RPMI7951 (cell line): ENCODE measurements at regions not wholly inside any gene's neighbourhood (a gene's known extent, or its start where the extent isn't known, plus 50 kb on each side); places are given as distances from the start of the nearest gene placed in this dataset.
"Not testable (repeated sequence)": the region's sequence is repeated elsewhere in the genome, so short reads cannot be mapped to it uniquely, and the experiment has no call there.

Source experiments
- DNase-seq: peaks from one replicate; pipeline ENCODE4 v3.0.0-alpha.2; 2012; ENCODE audit warnings: low read depth

DNA sequence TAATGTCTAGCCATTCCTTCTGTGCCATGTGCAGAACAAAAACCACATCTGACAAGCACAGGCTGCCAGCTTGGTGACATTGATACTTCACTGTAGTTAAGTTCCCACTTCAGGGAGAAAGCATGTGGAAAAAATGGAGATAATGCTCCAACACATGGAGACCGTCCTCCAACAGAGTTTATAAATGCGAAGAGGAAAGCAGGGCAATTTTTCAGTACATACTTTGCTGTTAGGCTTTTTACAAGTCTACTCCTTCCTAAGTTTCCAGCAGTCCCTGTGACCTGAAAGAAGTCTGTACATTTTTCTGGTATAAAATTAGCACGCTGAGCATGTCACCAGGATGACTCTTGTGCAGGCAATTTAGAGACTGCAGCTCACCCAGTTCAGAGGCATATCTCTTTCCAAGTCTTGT lies 766.9 kb upstream of the IGFBP7 start:
- no peak for DNase-seq

GRCh38 chr4:57875829-57876392 lies 765.7 kb upstream of the IGFBP7 start:
- DNase-seq, result no peak

DNA sequence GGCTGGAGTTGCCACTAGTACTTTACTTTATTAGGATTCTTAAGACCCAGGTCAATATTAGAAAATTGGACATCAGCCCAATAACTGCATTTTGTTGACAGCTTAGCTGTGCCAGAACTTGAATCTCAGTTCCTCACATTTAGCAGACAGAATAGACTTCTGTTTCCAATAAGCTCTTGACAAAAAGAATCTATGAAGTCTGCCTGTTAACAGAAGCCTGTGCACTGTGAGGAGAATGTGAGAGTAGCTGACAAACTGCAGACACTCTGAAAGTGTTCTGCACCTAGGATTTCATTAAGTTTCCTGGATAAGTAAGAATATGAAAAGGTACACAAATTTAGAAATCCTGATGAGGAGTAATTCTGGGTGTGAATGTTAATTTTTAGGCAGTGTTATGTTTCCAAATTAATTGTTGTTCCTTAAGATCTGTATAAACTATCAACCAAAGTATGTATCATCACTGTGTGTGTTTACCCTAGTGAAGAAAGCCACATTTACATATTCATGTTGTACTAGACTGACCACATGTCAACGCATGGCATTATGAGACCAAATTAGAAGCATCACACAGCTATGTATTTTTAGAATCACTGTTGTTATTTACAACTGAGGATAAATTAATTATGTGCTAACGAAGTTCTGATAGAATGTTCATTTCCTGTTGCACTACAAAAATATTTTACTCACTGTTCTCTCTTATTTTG lies 756.4 kb upstream of the IGFBP7 start:
- DNase-seq, result no peak

- no peak for DNase-seq
Measured at GRCh38 chr4:57865264-57865663, 755.1 kb upstream of the IGFBP7 start.

DNA sequence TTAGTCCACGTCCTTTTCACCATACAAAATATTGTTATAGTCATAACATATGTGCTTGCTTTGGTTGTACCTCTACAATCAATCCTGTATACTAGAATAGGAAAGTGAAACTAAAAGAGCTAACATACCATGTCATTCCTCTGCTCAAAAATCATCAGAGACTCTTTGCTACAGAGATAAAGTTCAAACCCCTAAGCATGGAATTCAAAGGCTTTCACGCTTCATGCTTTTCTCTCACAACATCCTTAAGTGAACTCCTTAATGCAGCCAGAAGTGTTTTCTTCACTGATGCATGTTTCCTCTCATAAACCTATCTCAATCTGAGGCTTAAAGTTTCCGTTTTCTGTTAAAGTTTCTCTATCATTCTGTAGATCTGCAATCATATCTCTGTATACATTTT lies 744.6 kb upstream of the IGFBP7 start:
- DNase-seq, result no peak

- DNase-seq, result no peak
Measured at GRCh38 chr4:57850141-57850540, 740.0 kb upstream of the IGFBP7 start.

DNA sequence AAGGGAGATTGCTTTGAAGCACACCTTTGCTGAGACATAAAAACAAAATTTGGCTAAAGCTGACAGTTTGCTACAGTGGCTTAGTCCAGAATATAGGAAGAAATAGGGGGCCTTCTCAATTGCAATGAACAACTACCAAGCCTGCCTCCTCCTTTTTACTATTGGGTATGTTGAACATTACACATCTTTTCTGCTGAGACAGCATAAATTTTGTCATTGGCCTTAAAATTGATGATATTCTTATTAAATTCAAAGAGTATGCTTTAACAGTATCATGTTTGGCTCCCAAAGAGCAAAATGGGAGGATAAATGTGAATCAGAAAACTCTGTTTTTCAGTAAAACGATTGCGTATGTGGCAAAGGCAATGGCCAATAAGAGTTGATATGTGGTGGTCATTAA lies 721.9 kb upstream of the IGFBP7 start:
- no peak for DNase-seq

DNA sequence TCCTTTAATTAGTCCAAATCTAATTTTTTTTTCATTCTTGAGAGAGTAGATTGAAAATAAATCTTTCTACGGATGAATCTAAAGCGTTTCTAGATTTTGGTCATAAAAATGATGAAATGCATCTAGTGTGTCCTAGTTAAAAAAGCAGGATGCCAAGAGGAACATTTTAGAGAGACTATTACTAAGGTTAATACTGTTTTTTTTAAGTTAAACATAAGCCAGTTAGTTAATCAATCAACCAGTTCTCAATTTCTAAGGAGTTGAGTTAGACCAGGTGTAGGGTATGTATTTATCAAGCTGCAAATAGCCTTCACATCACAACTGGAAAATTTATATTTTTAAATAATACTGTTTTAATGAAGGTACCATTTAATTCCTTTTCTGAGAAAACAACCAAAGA lies 679.5 kb upstream of the IGFBP7 start:
- no peak for DNase-seq

DNA sequence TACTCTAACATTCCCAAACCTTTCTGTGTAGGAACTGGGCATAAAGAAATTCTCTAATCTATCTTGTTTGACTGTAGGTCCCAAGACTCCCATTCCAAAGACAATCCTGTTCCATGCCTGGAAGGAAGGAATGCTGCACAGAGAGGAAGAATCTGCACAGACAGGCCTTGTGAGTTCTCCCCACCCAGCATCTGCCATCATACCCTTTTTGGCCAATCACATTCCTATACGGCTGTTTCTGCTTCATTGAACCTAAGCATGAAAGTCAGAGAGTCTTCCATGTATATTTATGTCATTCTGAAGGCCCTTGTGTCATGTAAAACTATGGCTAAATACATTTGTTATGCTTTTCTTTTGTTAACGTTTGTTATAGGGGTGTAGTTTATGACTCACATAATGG lies 667.7 kb upstream of the IGFBP7 start:
- no peak for DNase-seq

GRCh38 chr4:57774681-57775080 lies 664.5 kb upstream of the IGFBP7 start:
- no peak for DNase-seq

- no peak for DNase-seq
Measured at GRCh38 chr4:57774171-57774570, 664.0 kb upstream of the IGFBP7 start.

GRCh38 chr4:57766341-57766740 lies 656.2 kb upstream of the IGFBP7 start:
- DNase-seq, result no peak

GRCh38 chr4:57764856-57765255 lies 654.7 kb upstream of the IGFBP7 start:
- DNase-seq, result no peak

GRCh38 chr4:57763070-57763469 lies 652.9 kb upstream of the IGFBP7 start:
- DNase-seq, result peak; percentile 0

GRCh38 chr4:57740625-57741190 lies 630.5 kb upstream of the IGFBP7 start:
- DNase-seq, result no peak

GRCh38 chr4:57736781-57737180 lies 626.6 kb upstream of the IGFBP7 start:
- DNase-seq, result no peak

DNA sequence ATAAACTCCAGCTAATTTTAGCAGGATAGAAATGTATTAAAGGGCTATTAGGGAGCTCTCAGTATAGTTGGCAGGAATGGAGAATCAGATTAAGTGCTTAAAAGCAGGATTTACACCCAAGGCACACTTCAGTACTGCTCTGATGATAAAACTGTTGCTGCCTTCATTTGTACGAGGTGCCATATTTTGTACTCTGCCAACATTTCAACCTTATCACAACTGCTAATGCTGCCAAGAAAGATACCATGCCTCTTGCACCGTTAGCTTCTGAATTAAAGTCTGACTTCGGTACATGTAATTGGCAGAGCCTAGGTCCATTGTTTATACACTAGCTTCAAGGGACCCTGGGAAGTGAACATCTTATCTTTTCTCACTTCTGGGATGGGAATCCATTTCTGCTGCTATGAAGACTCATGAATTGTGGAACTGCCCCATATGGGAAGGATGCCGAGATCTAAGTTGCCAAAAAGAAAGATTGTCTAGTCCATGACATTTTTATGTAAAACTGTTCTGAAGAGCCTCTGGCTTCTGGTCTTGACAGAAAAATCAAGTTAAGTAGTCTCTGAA lies 624.0 kb upstream of the IGFBP7 start:
- no peak for DNase-seq

DNA sequence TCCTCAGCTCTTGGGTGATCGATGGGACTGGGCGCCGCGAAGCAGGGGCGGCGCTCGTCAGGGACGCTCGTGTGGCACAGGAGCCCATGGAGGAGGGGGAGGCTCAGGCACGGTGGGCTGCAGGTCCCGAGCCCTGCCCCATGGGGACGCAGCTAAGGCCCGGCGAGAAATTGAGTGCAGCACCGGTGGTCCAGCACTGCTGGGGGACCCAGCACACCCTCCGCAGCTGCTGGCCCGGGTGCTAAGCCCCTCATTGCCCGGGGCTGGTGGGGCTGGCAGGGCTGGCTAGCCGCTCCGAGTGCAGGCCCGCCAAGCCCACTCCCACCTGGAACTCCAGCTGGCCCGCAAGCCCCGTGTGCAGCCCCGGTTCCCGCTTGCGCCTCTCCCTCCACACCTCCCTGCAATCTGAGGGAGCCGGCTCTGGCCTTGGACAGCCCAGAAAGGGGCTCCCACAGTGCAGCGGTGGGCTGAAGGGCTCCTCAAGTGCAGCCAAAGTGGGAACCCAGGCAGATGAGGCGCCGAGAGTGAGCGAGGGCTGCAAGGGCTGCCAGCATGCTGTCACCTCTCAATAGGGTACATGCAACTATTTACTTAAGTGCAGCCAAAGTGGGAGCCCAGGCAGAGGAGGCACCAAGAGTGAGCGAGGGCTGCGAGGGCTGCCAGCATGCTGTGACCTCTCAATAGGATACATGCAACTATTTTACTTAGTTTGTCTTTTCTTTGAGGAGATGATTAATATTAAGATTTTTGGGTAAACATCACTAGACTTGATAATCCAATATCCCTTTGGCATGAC lies 619.8 kb upstream of the IGFBP7 start:
- DNase-seq, result not testable (repeated sequence)

GRCh38 chr4:57726154-57726553 lies 616.0 kb upstream of the IGFBP7 start:
- no peak for DNase-seq

GRCh38 chr4:57719456-57719855 lies 609.3 kb upstream of the IGFBP7 start:
- DNase-seq, result no peak

DNA sequence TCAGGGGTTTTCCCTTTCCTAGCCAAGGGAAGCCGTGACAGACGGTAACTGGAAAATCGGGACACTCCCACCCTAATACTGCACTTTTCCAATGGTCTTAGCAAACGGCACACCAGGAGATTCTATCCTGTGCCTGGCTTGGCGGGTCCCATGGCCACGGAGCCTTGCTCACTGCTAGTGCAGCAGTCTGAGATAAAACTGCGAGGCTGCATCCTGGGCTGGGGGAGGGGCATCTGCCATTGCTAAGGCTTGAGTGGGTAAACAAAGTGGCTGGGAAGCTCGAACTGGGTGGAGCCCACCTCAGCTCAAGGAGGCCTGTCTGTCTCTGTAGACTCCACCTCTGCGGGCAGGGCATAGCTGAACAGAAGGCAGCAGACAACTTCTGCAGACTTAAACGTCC lies 604.1 kb upstream of the IGFBP7 start:
- DNase-seq, result not testable (repeated sequence)

DNA sequence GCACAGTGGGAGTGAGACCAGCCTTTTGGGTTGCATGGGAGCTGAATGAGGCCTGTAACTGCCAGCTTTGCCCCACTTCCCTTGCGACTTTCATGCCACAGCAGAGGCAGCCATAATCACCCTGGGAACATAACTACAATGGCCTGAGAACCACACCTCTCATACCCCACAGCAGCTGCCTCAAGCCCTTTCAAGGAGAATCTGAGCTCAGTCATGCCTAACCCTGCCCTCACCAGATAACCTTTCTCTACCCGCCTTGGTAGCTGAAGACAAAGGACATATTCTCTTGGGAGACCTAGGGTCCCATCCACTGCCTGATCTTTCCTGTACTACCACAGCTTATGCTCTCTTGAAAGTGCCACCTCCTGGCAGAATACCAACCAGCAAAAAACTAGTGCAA lies 599.9 kb upstream of the IGFBP7 start:
- DNase-seq, result no peak
